GM19240 (cell line): ENCODE measurements at regions not wholly inside any gene's neighbourhood (a gene's known extent, or its start where the extent isn't known, plus 50 kb on each side); places are given as distances from the start of the nearest gene placed in this dataset.

ENCODE experiments used
- DNase-seq: peaks from one replicate; pipeline ENCODE4 v3.0.0; 2011; ENCODE audit warnings: low spot score; ENCODE audit not compliant: insufficient read length

- DNase-seq = no peak
Measured at GRCh38 chr1:187306710-187307415, 478.1 kb downstream of the PLA2G4A start.

GRCh38 chr1:187310038-187310631 lies 481.4 kb downstream of the PLA2G4A start:
- DNase-seq = no peak

- DNase-seq = no peak
Measured at GRCh38 chr1:187313115-187313514, 484.4 kb downstream of the PLA2G4A start.

- no peak for DNase-seq
Measured at GRCh38 chr1:187326557-187326956, 497.8 kb downstream of the PLA2G4A start.

- no peak for DNase-seq
Measured at GRCh38 chr1:187336441-187337168, 507.9 kb downstream of the PLA2G4A start.

- no peak for DNase-seq
Measured at GRCh38 chr1:187338762-187339412, 510.1 kb downstream of the PLA2G4A start.

- no peak for DNase-seq
Measured at GRCh38 chr1:187342495-187342894, 513.7 kb downstream of the PLA2G4A start.

- no peak for DNase-seq
Measured at GRCh38 chr1:187374082-187374481, 545.3 kb downstream of the PLA2G4A start.

- no peak for DNase-seq
Measured at GRCh38 chr1:187374742-187375141, 546.0 kb downstream of the PLA2G4A start.

- no peak for DNase-seq
Measured at GRCh38 chr1:187383366-187383765, 554.6 kb downstream of the PLA2G4A start.

GRCh38 chr1:187384504-187384903 lies 555.8 kb downstream of the PLA2G4A start:
- no peak for DNase-seq

GRCh38 chr1:187390215-187390818 lies 561.6 kb downstream of the PLA2G4A start:
- DNase-seq = no peak

- no peak for DNase-seq
Measured at GRCh38 chr1:187396226-187396625, 567.5 kb downstream of the PLA2G4A start.

GRCh38 chr1:187396929-187397796 lies 568.4 kb downstream of the PLA2G4A start:
- DNase-seq = no peak

- DNase-seq = no peak
Measured at GRCh38 chr1:187408212-187409004, 579.7 kb downstream of the PLA2G4A start.

GRCh38 chr1:187409341-187409740 lies 580.6 kb downstream of the PLA2G4A start:
- DNase-seq = no peak

- DNase-seq = no peak
Measured at GRCh38 chr1:187411118-187411517, 582.4 kb downstream of the PLA2G4A start.

- DNase-seq = no peak
Measured at GRCh38 chr1:187413405-187414169, 584.8 kb downstream of the PLA2G4A start.

- DNase-seq = no peak
Measured at GRCh38 chr1:187415065-187415464, 586.3 kb downstream of the PLA2G4A start.
